Sciatic nerve (tissue), 2 donors: ENCODE measurements at regions not wholly inside any gene's neighbourhood (a gene's known extent, or its start where the extent isn't known, plus 50 kb on each side); places are given as distances from the start of the nearest gene placed in this dataset.

ENCODE experiments used
- ATAC-seq: fragments of 200-7000 bp; cut with Tn5 transposase; one replicate; pipeline ENCODE4 v1.9.1; 2020; ENCODE audit warnings: mild to moderate bottlenecking, moderate library complexity
- DNase-seq: peaks from one replicate; pipeline ENCODE4 v3.0.0-alpha.2; 2020; ENCODE audit warnings: low spot score
- intact Hi-C: fragments of 100-400 bp; cut with DNase I; formaldehyde crosslinking; loops from one replicate; pipeline ENCODE4 v1.14.2; 2022
- donor health status: DM: no; HTN: no; CAD: no.
- donor health status: DM: no; HTN: no; CAD: no.

- ATAC-seq (no peak), DNase-seq (no peak)
- intact Hi-C loops: no loop called here
Observed at GRCh38 chr1:209318181-209319056, 265.1 kb upstream of the CAMK1G start.

DNA sequence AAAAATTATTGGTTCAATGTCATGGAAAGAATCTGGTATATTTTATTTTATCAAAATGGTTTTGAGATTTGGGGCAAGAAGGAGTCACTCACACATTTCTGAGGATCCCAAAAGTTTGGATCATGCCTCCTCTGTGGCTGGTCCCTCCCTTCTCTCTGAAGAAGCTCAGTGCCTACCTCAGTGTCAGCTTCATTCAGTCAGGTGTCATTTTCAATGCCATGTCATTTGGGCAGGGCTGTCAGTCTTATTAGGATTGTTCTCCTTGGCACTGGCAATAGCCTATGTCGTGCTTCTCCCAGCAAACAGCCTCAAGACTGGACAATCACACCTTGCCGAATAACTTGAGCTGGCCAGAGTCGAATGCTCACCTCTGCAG is 264.5 kb upstream of the CAMK1G start:
- ATAC-seq (no peak), DNase-seq (no peak)
- intact Hi-C loops: no loop called here

DNA sequence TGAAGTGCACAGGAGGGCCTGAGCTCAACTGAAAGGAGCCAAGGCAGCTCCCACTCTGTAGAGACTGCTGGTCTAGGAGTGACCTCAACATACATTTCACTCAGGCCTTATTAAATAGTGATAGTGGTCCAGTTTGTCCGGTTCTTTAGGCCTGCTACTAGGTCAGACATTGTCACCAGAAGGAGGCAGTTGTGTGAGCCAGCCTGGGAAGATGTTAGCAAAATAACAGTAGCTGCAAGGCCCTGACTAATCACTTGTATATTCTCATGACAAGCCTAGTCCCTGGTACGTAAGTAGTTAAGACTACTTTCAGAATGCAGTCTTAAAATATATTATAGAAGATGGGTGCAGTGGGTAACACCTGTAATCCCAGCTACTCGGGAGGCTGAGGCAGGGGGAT is 264.0 kb upstream of the CAMK1G start:
- ATAC-seq (no peak), DNase-seq (no peak)
- intact Hi-C loops: no loop called here

DNA sequence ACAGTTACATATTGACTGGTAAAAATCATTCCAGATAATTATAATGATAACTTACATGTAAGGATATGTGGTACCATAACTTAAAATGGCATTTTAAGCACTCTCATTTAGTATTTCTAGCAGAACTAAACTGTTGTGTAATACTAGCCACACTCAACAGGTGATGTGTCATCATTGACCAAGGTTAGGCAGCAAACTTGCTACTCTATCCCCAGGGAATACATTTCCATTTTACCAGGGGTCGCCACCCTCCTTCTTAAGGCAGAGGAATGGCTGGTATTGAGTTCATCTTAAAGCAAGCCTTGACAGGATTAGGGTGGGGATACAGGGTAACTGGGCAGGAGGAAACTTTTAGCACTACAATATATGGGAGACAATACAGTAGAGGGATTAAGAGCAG is 259.8 kb upstream of the CAMK1G start:
- intact Hi-C loops: no loop called here
- ATAC-seq (no peak), DNase-seq (no peak)

DNA sequence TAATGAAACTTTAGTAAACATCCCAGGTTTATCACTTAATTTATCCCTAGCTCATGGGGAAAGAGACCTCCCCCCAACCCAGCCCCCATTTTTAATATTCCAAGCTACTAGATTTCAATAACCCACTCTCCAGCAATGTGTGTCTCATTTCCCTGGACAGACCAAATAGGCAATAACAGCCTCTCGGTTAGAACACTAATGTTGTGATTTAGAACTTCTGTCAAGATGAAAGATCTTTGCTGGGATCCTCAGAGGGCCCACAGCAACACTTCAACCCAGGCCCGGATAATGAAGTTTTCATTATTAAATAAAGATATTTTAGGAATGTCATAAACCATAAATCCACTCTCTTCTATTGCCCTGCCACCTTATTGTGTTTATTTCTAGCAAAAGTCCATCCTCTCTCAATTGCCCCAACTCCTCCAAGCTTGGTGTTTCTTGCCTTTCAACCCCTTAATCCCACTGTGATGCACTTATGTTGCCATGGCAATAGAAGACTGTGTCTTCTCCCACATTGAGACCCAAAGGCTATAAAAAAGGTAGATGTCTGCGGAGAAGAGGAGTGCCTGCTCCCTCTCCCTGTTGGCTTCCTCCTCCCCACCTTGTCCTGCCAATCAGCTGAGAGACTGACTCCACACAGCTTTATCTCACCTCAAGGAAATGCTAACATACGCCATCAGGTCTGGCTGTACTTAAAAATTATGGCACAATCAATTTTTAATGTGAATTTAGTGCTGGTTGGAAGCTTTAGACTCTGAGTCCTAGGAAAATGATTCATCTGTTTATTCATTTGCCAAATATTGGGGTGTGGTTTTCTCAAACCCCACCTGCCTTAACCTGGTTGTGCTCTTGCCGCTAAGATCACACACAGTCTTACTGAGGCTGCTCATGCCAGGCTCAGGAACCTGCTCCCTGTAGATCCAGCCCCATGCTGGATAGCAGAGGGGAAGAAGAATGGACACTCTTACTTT is 258.3 kb upstream of the CAMK1G start:
- intact Hi-C loops: no loop called here
- ATAC-seq (no peak), DNase-seq (no peak)

GRCh38 chr1:209326076-209326475 is 257.4 kb upstream of the CAMK1G start:
- intact Hi-C loops: no loop called here
- ATAC-seq (no peak), DNase-seq (no peak)

- DNase-seq: no peak
- no peak for ATAC-seq
- intact Hi-C loops: no loop called here
Observed at GRCh38 chr1:209326831-209327230, 256.7 kb upstream of the CAMK1G start.

- intact Hi-C loops: no loop called here
- no peak for DNase-seq
- ATAC-seq: no peak
Observed at GRCh38 chr1:209328196-209328595, 255.3 kb upstream of the CAMK1G start.

- ATAC-seq (no peak), DNase-seq (no peak)
- intact Hi-C loops: no loop called here
Observed at GRCh38 chr1:209335178-209335577, 248.3 kb upstream of the CAMK1G start.

DNA sequence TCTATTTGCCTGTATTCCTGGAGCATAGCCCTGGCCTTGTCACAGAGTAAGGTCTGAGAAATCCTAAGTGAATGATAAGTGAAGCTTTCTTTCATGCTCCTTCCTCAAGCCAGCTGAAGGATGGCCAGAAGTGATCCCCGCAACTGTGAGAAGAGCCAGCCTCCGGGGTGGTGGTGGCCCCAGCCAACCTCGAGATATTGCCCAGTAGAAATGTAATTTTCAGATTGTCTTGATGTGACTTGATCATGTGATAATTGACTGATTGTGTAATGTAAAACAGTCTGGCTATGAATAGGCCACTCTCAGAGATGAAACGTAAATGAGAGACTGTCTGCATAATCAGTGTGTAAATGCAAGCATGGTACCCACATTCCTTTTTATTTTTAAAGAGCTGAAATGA is 242.4 kb upstream of the CAMK1G start:
- intact Hi-C loops: no loop called here
- DNase-seq: no peak
- no peak for ATAC-seq

DNA sequence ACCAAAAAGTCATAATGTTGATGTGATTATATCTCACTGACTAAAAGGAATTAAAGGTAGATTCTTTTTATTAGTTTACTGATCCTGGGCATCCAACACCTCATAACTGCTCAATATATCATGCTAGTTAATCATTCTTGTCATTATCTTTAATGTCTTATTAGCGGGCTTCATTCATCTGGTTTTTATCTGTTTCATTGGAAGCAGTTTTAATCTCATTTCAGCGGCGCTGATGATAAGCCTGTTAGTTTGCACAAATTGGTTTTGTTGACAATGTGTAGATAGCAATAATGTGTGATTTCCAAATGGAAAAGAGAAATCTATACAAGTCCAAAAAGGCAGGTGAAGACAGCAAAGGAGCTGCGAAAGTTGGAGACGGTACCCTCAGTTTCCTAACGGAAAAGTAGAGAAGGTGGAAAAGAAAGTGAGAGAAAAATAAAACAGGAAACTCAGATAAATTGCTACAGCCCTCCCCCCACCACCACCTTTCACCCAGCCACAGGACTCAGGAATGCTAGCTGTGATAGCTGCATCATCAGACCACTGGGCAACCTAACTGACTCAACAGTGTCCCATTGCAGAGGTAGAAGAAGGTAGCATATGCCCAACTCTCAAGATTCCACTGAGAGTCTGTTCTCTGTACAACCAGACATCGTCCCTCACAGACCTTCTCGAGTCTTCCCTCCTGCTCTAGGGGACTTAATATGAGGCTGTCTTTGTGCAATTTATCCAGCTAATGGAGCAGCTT is 241.7 kb upstream of the CAMK1G start:
- ATAC-seq (no peak), DNase-seq (no peak)
- intact Hi-C loops: no loop called here

DNA sequence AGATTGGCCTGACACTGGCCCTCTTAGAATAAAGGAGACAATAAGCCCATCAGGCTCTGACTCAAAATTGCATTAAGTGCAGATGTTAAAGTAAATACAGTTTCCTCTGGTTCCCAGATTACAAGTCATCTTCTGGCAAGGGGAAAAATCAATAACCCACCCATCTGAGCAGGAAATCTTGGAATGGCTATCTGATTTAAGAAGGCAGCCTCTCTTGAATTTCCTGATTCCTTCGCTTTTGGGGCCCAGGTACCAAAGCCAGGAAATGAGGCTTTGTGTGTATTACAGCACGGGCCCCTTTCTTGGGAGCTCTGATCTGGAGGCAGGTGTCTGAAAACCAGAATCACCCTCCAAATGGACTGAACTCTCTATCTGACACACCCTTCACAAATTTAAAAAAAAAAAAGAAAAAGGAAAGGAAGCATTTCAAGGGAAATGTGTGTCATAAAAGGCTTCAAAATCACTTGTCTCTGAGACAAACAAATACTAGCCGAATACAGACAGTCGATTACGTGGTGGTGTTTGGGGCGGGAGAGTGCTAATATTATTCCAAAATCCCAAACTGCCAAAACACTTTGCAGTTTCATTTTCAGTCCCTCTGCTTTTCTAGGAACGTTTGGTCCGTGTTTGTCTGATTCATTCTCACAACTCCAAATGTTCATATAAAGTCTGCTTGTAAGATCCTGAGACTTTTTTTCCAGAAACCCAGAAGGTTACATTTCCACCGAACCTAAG is 240.9 kb upstream of the CAMK1G start:
- intact Hi-C loops: no loop called here
- no peak for DNase-seq
- ATAC-seq: no peak

DNA sequence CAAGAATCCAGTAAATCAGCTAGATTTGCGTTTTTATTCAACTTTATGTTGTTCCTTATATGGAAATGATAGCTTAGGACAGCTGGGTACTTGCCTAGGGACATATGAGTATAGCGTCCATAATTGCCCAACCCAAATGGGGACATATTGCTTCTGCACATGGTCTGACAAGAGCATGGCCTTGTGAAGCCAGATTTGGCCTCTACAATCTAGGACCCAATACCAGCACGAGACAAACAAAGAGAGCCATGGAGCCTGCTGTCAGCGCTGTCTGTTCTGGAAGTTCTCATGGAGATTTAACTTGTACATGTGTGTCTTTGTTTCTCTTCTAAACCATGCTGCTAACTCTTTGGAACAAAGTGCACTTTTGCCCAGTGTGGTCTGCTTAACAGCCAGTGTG is 240.0 kb upstream of the CAMK1G start:
- intact Hi-C loops: no loop called here
- ATAC-seq (no peak), DNase-seq (no peak)

DNA sequence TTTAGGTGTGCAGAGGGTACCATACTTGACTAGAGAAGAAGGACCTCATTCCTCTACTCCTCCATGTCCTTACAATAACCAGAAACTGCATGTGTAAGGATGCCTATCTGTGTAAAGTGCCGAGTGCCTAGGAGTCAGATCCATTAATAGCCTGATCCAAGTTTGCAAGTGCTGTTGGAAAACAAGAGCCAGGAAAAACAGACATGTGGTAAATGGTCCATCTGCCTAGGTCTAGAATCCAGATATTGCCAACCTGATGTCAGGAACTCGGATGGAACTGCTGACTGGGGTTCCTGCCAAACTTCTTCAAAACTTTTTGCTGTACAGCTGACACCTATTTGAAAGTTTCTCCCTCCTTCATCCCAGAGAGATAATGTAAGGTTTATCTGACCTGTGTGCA is 239.4 kb upstream of the CAMK1G start:
- no peak for ATAC-seq

DNA sequence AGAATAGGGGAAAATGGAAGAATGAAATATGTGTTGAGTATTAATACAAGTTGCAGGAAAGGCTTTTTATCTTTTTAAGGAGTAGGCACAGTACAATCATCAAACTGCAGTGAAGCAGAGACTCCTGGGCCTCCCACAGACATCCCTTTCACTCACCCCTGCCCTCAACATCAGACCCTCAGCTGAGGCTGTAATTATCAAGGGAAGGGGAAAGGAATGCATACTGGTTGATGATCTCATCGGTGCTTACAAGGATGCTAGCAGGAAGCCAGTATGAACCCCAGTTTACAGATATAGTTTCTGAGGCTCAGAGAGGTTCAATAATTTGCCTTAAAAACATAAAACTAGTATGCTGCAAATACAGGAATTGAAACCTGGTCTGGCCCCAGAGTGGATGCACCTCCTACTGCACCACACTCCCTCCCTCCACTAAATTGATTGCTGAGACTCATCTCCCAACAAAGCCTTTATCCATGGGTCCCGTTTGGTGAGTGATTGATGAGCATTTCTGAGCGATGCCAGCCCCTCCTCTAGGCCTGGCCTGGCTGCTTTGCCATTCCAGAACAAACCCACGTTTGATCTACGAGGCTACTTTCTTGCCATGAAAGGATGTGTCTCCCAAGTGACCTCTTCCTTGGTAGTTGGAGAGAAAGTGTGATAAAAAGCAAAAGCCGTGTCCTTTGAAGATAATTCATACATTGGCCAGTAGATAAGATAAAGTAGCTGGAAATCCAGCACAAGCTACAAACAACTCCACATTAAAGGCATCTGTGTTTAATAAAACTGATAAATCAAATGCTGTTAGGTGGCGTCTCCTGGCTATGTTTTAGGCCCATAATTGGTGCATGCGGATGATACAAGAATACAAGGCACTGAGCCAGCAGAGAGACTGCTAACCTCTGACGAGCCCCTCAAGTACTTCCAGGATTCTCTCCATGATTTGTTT is 233.9 kb upstream of the CAMK1G start:
- DNase-seq (no peak), ATAC-seq (no peak)
- intact Hi-C loops: no loop called here

More for the DNA sequence above, 239.4 kb upstream of the CAMK1G start:
- intact Hi-C loops: no loop called here
- no peak for DNase-seq

DNA sequence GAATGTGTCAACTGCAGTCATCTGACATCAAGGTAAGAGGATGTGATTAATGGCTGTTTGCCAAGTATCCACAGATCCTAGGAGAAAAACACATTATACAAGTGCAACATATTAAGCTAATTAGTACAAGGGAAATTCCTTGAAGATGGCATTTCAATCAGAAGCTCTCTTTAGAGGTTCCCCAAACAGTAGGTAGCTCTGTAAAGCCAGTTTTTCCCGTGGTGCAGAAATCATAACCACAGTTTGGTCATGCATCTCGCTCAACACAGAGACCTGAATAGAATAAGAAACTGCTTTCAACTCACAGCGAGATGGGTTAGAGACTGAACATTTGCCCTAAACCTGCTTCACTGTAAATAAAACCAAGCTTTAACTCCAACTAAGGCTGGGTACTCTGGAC is 230.5 kb upstream of the CAMK1G start:
- no peak for DNase-seq
- intact Hi-C loops: no loop called here

DNA sequence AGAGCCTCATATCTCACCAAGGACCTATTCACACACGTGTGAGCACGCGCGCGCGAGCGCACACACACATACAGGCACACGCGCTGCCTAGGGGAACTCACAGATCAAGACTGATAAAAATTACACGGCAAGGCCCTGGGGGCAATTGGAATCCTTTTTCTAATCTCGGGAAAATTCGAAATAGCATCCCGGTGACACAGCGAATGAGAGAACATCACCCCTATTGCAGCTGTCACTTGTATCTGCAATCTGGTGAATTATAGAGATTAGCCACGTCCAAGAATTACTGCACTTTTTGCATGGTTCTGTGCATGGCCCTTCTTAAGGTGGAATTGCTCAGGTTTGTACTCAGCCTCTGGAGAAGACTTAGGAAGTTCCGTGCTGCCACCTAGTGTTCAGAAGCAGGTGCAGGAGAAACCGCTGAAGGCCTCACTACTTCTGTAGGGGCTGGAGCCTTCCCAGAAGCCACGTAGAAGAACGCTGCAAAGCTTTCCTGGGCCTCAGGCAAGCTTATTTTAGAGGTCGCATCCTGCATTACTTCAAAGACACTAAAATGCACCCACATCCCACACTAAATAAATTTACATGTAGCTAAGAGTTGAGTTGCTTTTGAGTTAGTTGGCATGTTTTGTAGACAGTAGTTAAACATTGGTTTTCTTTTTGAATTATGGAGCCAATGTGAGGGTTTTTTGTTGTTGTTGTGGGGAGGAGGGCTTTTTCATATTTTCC is 229.2 kb upstream of the CAMK1G start:
- DNase-seq (peak; percentile 82), ATAC-seq (peak; percentile 83)
- intact Hi-C loops: no loop called here

More for the DNA sequence above, 230.5 kb upstream of the CAMK1G start:
- no peak for ATAC-seq
